ENCODE measurements at regions not wholly inside any gene's neighbourhood (a gene's known extent, or its start where the extent isn't known, plus 50 kb on each side); places are given as distances from the start of the nearest gene placed in this dataset.

DNA sequence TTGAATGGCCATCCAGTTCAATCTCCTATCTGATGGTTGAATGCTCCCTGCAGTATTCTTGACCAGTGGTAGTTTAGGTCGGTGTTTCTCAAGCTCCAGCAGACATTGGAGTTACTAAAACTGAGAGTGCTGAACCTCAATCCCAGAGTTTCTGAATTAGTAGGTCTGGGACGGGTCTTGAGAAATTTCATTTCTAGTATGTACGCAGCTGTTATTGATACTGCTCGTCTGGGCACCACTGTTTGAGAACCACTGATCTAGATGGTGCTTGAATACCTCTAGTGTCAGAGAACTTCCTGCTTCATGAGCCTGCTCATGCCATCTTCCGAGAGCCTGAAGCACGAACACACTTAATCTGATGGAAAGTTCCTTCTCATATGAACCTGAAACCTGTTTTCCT, 99.4 kb upstream of the CREB5 start:
- TF ChIP-seq POLR2AphosphoS5 (IDR thresholded peaks at IDR 0.05; ENCODE audit: low read depth) (no peak), EZH2phosphoT487 (IDR thresholded peaks at IDR 0.05; ENCODE audit: unreplicated experiment) (no peak), EZH2 (IDR thresholded peaks at IDR 0.05; ENCODE audit: low read depth, unreplicated experiment) (no peak)
- TF ChIP-seq, protein P1, sequence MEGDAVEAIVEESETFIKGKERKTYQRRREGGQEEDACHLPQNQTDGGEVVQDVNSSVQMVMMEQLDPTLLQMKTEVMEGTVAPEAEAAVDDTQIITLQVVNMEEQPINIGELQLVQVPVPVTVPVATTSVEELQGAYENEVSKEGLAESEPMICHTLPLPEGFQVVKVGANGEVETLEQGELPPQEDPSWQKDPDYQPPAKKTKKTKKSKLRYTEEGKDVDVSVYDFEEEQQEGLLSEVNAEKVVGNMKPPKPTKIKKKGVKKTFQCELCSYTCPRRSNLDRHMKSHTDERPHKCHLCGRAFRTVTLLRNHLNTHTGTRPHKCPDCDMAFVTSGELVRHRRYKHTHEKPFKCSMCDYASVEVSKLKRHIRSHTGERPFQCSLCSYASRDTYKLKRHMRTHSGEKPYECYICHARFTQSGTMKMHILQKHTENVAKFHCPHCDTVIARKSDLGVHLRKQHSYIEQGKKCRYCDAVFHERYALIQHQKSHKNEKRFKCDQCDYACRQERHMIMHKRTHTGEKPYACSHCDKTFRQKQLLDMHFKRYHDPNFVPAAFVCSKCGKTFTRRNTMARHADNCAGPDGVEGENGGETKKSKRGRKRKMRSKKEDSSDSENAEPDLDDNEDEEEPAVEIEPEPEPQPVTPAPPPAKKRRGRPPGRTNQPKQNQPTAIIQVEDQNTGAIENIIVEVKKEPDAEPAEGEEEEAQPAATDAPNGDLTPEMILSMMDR (conservative IDR thresholded peaks at IDR 0.05; ENCODE audit: low read depth in 2 of 2): no peak

Data from GM23338 (cell line).